GM06990 (cell line): ENCODE measurements at regions not wholly inside any gene's neighbourhood (a gene's known extent, or its start where the extent isn't known, plus 50 kb on each side); places are given as distances from the start of the nearest gene placed in this dataset.

Experiments used
- DNase-seq: peaks from one replicate; pipeline ENCODE4 v3.0.0-alpha.2; 2011; ENCODE audit not compliant: insufficient read length; ENCODE audit errors: extremely low read depth
- H3K27me3 ChIP-seq: replicated peaks from 2 replicates; pipeline ENCODE4 v1.6.0; 2011; ENCODE audit warnings: low read length; ENCODE audit not compliant: control insufficient read depth, insufficient read depth
- H3K36me3 ChIP-seq: 2 replicates; pipeline ENCODE4 v1.5.1; 2011; ENCODE audit warnings: low read length; ENCODE audit not compliant: control insufficient read depth, insufficient read depth
- H3K4me3 ChIP-seq: replicated peaks from 2 replicates; pipeline ENCODE4 v1.5.1; 2011; ENCODE audit warnings: low read depth, mild to moderate bottlenecking, control low read depth, low read length
- TF ChIP-seq, protein P1 (sequence below): IDR thresholded peaks from 2 replicates; pipeline ENCODE4 v1.5.1; 2011; ENCODE audit warnings: low read length, control low read depth, mild to moderate bottlenecking, inconsistent platforms; ENCODE audit not compliant: insufficient read depth, poor library complexity, severe bottlenecking

DNA sequence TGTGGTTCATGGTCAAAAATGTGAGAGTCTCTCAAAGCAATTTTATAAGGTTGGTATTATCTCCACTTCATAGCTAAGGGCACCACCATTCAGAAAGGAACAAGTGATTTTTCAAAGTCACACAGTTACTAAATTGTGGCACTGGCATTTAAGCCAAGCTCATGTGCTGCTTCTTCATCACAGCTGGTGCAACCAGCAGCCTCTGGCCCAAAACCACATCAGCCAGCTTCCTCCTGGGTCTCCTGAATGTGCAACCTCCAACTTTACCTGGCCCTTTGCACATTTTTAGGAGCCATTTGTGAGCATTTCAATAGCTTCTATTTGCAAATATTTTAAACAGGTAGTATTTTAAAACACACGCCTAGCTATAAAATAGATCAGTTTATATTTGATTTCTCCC is 293.7 kb downstream of the BCL11A start:
- Histone ChIP-seq H3K4me3 (no peak overlapping the region), H3K27me3 (no peaks in the 10 kb centered on the region), H3K36me3 (no peaks in the 10 kb centered on the region)
- TF ChIP-seq, protein P1, sequence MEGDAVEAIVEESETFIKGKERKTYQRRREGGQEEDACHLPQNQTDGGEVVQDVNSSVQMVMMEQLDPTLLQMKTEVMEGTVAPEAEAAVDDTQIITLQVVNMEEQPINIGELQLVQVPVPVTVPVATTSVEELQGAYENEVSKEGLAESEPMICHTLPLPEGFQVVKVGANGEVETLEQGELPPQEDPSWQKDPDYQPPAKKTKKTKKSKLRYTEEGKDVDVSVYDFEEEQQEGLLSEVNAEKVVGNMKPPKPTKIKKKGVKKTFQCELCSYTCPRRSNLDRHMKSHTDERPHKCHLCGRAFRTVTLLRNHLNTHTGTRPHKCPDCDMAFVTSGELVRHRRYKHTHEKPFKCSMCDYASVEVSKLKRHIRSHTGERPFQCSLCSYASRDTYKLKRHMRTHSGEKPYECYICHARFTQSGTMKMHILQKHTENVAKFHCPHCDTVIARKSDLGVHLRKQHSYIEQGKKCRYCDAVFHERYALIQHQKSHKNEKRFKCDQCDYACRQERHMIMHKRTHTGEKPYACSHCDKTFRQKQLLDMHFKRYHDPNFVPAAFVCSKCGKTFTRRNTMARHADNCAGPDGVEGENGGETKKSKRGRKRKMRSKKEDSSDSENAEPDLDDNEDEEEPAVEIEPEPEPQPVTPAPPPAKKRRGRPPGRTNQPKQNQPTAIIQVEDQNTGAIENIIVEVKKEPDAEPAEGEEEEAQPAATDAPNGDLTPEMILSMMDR, result no peak
- DNase-seq, result no peak

DNA sequence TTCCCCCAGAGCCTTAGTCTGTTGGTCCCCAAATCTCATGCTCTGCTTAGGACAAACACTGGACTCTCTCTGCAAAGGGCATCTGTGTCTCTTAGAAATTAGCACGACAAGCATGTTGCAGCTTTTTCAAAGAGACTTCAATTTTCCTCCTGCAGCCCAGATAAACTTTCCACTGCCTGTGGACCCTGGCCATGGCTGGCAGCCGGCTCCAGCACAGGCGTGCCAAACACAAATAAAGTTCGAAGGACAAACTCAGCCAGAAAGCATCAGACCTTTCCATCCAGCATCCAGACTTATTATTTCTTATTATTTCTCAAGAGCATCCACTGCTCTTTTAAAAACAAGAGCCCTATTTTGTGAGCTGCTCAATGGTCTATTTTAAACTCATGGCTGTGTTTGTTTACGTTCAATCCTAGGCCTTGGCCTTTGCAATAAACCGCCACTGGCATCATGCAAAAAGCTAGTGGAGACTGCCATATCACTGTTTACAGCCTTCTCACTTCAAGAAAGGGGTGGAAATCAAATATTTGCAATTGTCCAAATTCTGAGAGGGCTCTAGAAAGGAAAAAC is 300.8 kb downstream of the BCL11A start:
- no peaks in the 10 kb centered on the region for H3K27me3 ChIP-seq
- no peak for DNase-seq
- TF ChIP-seq, protein P1, result no peak
- no peaks in the 10 kb centered on the region for H3K36me3 ChIP-seq
- no peak overlapping the region for H3K4me3 ChIP-seq

DNA sequence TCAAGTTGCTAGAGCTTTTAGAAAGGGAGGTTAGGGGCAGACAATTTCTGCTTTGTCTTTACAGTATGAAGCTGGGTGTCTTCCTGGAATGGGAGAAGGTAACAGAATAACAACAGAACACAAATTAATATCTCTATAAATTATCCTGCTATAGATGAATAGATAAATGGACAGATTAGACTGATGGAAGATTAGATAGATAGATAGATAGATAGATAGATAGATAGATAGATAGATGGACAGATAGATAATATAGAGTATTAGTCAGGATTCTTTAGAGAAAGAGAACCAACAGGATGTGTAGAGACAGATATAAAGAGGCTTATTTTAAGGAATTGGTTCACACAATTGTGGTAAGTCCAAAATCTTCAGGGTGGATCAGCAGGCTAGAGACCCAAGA is 302.2 kb downstream of the BCL11A start:
- TF ChIP-seq, protein P1, result no peak
- H3K36me3 ChIP-seq, result no peaks in the 10 kb centered on the region
- DNase-seq, result no peak
- no peak overlapping the region for H3K4me3 ChIP-seq
- H3K27me3 ChIP-seq, result no peaks in the 10 kb centered on the region

DNA sequence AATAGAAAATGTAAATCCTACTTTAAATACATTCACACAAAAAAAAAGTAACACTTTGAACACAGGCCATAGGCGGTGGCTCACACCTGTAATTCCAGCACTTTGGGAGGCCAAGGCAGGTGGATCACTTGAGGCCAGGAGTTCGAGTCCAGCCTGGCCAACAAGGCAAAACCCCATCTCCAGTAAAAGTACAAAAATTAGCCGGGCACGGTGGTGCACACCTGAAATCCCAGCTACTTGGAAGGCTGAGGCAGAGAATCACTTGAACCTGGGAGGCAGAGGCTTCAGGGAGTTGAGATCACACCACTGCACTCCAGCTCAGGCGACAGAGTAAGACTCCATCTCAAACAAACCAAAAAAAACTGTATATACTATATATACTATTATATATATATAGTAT is 303.6 kb downstream of the BCL11A start:
- H3K36me3 ChIP-seq, result no peaks in the 10 kb centered on the region
- TF ChIP-seq, protein P1, result no peak
- H3K27me3 ChIP-seq, result no peaks in the 10 kb centered on the region
- no peak overlapping the region for H3K4me3 ChIP-seq
- no peak for DNase-seq

DNA sequence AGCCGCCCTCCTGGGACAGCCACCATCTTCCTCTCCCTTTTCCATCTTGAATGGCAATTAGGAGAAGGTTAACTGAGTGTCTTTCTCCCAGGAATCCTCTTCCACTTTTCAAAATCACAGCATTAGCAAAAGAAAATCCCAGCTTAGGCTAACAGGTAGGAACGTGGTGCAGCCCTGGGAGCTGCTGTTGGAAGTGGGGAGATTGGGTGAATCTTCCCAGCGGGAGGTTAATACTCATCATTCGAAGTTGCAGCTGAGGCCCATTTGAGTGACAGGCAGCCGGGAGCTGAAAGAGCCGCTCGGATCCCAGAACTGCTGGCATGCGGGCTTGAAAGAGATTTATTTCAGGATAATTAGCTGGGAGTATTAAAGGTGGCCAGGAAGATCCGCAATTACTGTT is 306.0 kb downstream of the BCL11A start:
- Histone ChIP-seq H3K4me3 (no peak overlapping the region), H3K27me3 (no peaks in the 10 kb centered on the region), H3K36me3 (no peaks in the 10 kb centered on the region)
- DNase-seq, result no peak
- TF ChIP-seq, protein P1, result no peak

DNA sequence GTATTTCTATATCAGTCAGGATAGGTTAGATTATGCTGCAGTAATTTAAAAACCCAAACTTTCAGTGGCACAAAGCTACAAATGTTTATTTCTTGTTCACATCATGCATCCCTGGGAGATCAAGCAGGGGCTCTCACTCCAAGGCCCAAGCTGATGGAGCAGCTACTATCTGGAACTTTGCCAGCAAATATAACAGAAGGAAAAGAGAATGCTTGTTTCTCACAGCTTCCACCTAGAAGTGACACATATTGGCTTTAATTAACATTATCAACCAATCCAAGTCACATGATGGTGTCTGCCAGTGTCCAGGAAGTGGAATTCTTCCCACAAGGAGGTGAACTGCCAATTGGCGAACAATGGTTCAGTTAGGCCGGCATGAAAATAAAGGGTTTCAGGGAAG is 306.9 kb downstream of the BCL11A start:
- no peaks in the 10 kb centered on the region for H3K27me3 ChIP-seq
- no peaks in the 10 kb centered on the region for H3K36me3 ChIP-seq
- TF ChIP-seq, protein P1, result no peak
- H3K4me3 ChIP-seq, result no peak overlapping the region
- no peak for DNase-seq
